ENCODE measurements at regions not wholly inside any gene's neighbourhood (a gene's known extent, or its start where the extent isn't known, plus 50 kb on each side); places are given as distances from the start of the nearest gene placed in this dataset.

DNA sequence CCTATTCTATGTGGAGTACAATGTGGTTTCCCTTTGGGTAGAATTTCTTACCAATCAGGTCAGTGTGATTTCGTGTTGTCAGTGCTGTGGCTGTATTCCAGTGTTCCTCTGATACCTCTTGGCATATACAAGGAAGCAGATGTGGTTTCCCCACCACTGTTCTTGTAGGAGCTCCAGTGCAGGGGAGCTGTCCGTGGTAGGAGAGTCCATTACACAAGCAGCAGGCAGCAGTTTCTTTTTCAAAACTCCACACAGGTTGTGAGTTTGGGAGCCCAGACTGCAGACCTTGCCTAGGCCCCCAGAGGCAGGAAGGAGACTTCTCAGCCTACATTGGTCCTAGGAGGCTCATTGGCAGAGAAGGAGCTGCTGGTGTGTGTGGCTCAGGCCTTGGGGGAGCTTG lies 452.8 kb downstream of the AACS start:
- TF ChIP-seq, protein P1, sequence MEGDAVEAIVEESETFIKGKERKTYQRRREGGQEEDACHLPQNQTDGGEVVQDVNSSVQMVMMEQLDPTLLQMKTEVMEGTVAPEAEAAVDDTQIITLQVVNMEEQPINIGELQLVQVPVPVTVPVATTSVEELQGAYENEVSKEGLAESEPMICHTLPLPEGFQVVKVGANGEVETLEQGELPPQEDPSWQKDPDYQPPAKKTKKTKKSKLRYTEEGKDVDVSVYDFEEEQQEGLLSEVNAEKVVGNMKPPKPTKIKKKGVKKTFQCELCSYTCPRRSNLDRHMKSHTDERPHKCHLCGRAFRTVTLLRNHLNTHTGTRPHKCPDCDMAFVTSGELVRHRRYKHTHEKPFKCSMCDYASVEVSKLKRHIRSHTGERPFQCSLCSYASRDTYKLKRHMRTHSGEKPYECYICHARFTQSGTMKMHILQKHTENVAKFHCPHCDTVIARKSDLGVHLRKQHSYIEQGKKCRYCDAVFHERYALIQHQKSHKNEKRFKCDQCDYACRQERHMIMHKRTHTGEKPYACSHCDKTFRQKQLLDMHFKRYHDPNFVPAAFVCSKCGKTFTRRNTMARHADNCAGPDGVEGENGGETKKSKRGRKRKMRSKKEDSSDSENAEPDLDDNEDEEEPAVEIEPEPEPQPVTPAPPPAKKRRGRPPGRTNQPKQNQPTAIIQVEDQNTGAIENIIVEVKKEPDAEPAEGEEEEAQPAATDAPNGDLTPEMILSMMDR (IDR thresholded peaks at IDR 0.05): no peak
- TF ChIP-seq EZH2phosphoT487 (IDR thresholded peaks at IDR 0.05): no peak
